ENCODE measurements at regions not wholly inside any gene's neighbourhood (a gene's known extent, or its start where the extent isn't known, plus 50 kb on each side); places are given as distances from the start of the nearest gene placed in this dataset.
A peak's percentile ranks its signal among the peaks of the same experiment; 100 is the strongest.
"Not testable (repeated sequence)": the region's sequence is repeated elsewhere in the genome, so short reads cannot be mapped to it uniquely, and the experiment has no call there.

DNA sequence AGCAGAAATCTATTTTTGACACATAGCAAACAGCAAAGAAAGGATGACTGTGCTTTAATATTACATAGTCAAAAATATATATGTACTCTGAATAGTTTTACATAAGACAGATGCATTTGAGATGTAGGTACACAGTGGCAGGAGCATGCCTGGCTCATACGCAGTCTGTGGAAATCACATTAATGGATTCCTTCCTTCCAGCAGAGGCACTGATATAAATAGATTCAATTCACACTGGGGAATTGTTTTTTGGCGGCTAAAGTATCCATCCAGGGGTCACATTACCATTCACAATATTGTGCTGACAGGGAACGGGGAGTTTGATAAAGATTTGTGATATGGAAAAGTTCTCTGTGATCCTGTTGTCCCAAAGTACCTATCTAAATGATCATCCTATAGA is 72.5 kb upstream of the AGR3 start:
- intact Hi-C loops (cut with DNase I, micrococcal nuclease), result no loop called here
- H3K36me3 ChIP-seq (ENCODE audit: low read depth), result no peaks in the 10 kb centered on the region
- H3K4me3 ChIP-seq, result no peak overlapping the region
- DNase-seq (no peak), ATAC-seq (no peak)
- TF ChIP-seq, protein P1, sequence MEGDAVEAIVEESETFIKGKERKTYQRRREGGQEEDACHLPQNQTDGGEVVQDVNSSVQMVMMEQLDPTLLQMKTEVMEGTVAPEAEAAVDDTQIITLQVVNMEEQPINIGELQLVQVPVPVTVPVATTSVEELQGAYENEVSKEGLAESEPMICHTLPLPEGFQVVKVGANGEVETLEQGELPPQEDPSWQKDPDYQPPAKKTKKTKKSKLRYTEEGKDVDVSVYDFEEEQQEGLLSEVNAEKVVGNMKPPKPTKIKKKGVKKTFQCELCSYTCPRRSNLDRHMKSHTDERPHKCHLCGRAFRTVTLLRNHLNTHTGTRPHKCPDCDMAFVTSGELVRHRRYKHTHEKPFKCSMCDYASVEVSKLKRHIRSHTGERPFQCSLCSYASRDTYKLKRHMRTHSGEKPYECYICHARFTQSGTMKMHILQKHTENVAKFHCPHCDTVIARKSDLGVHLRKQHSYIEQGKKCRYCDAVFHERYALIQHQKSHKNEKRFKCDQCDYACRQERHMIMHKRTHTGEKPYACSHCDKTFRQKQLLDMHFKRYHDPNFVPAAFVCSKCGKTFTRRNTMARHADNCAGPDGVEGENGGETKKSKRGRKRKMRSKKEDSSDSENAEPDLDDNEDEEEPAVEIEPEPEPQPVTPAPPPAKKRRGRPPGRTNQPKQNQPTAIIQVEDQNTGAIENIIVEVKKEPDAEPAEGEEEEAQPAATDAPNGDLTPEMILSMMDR (IDR thresholded peaks at IDR 0.05), result no peak
- no peaks in the 10 kb centered on the region for H3K4me1 ChIP-seq (ENCODE audit: low read depth)
- no peaks in the 10 kb centered on the region for H3K9me3 ChIP-seq

DNA sequence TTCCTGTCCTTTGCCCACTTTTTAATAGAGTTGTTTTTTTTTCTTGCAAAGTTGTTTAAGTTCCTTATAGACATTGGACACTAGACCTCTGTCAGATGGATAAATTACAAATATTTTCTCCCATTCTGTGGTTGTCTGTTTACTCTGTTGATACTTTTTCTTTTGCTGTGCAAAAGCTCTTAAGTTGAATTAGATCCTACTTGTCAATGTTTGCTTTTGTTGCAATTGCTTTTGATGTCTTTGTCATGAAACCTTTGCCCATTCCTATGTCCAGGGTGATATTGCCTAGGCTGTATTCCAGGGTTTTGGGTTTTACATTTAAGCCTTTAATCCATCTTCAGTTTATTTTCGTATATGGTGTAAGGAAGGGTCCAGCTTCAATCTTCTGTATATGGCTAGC is 76.9 kb upstream of the AGR3 start:
- Histone ChIP-seq H3K4me3 (no peak overlapping the region), H3K36me3 (ENCODE audit: low read depth) (no peaks in the 10 kb centered on the region), H3K9me3 (no peaks in the 10 kb centered on the region), H3K4me1 (ENCODE audit: low read depth) (no peaks in the 10 kb centered on the region)
- intact Hi-C loops (cut with DNase I, micrococcal nuclease), result no loop called here
- no peak for ATAC-seq
- TF ChIP-seq, protein P1 (IDR thresholded peaks at IDR 0.05), result no peak
- DNase-seq, result no peak

GRCh38 chr7:16960337-16960965 is 78.7 kb upstream of the AGR3 start:
- Histone ChIP-seq H3K36me3 (ENCODE audit: low read depth) (no peaks in the 10 kb centered on the region), H3K4me1 (ENCODE audit: low read depth) (no peaks in the 10 kb centered on the region), H3K4me3 (no peak overlapping the region), H3K9me3 (no peaks in the 10 kb centered on the region)
- no peak for ATAC-seq
- TF ChIP-seq, protein P1 (IDR thresholded peaks at IDR 0.05), result no peak
- no peak for DNase-seq
- intact Hi-C loops (cut with DNase I, micrococcal nuclease), result no loop called here

- DNase-seq, result no peak
These were observed 79.9 kb upstream of the AGR3 start for GRCh38 chr7:16961641-16962040.

DNA sequence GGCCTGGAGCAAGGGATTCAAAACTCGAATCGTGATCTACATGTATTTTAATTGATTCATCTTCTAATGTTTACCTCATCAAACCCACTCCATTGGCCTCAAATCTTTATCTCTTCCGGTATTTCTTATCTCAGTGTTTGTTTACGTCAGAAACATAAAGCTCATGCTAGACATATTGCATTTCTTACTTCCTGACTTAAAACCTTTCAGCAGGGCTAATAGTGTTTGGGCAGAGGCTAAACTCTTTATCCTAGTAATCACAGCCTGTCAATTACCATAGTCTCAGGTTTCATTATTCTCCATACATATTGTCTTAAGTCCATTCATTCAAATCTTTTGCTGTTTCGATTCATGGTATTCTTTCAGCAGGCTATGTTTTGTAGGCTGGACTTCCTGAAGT is 81.3 kb upstream of the AGR3 start:
- Histone ChIP-seq H3K4me1 (ENCODE audit: low read depth) (no peaks in the 10 kb centered on the region), H3K36me3 (ENCODE audit: low read depth) (no peaks in the 10 kb centered on the region), H3K4me3 (no peak overlapping the region), H3K9me3 (peaks cover 3% of the 10 kb centered on the region)
- intact Hi-C loops (cut with DNase I, micrococcal nuclease), result no loop called here
- ATAC-seq, result no peak
- TF ChIP-seq, protein P1 (IDR thresholded peaks at IDR 0.05), result no peak
- DNase-seq, result no peak

More at GRCh38 chr7:16961641-16962040, 79.9 kb upstream of the AGR3 start:
- Histone ChIP-seq H3K9me3 (peaks cover 3% of the 10 kb centered on the region), H3K4me3 (no peak overlapping the region), H3K4me1 (ENCODE audit: low read depth) (no peaks in the 10 kb centered on the region), H3K36me3 (ENCODE audit: low read depth) (no peaks in the 10 kb centered on the region)
- peak; percentile 29 for ATAC-seq
- intact Hi-C loops (cut with DNase I, micrococcal nuclease), result no loop called here
- TF ChIP-seq, protein P1 (IDR thresholded peaks at IDR 0.05), result no peak

DNA sequence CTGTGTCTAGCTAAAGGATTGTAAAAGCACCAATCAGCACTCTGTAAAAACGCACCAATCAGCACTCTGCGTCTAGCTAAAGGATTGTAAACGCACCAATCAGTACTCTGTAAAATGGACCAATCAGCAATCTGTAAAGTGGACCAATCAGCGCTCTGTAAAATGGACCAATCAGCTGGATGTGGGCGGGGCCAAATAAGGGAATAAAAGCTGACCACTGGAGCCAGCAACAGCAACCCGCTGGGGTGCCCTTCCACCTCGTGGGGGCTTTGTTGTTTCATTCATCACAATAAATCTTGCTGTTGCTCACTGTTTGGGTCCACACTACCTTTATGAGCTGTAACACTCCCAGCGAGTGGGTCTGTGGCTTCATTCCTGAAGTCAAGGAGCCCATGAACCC is 83.9 kb upstream of the AGR3 start:
- H3K4me1 ChIP-seq (ENCODE audit: low read depth); DNase-seq; H3K9me3 ChIP-seq; intact Hi-C loops (cut with DNase I, micrococcal nuclease); H3K36me3 ChIP-seq (ENCODE audit: low read depth); ATAC-seq; H3K4me3 ChIP-seq: not testable (repeated sequence)
